Stimulated activated CD4-positive, alpha-beta T cell treated with anti-CD3 and anti-CD28 coated beads, Interleukin-4, amount 100 ng/mL, for 1 hour (primary cell): ENCODE measurements at regions not wholly inside any gene's neighbourhood (a gene's known extent, or its start where the extent isn't known, plus 50 kb on each side); places are given as distances from the start of the nearest gene placed in this dataset.
"Not testable (repeated sequence)": the region's sequence is repeated elsewhere in the genome, so short reads cannot be mapped to it uniquely, and the experiment has no call there.

Experiments
- DNase-seq: peaks from one replicate; pipeline ENCODE4 v3.0.0-alpha.2; 2020

DNA sequence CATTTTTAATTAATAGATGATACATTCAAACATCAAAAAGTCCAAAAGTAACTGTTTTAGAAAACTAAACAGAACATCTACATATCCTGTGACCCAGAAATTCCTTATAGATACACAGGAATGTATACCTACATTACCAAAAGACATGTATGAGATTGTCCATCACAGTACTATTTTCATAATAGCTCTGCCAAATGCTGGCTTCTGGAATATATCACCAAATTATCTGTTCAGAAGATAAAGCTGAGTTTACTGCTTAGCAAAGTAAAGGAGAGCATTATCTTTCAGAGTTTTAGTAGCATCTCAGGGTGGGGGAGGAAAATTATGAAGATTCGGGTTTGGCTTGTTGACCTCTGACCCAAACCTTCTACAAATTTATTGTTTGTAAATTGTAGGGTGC lies 368.9 kb upstream of the SLC7A11 start:
- no peak for DNase-seq

GRCh38 chr4:138609943-138610350 lies 367.8 kb upstream of the SLC7A11 start:
- no peak for DNase-seq

DNA sequence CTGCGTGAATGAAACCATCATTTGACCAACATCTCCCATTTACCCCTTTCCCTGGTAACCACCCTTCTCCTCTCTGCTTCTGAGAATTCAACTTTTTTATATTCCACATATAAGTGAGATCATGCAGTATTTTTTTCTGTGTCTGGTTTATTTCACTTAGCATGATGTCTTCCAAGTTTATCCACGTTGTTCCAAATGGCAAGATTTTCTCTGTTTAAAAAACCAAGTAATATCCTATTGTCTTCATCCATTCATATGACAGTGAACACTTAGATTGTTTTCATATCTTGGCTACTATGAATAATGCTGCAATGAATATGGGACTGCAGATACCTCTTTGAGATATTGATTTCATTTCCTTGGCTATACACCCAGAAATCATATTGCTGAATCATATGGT lies 362.4 kb upstream of the SLC7A11 start:
- no peak for DNase-seq

DNA sequence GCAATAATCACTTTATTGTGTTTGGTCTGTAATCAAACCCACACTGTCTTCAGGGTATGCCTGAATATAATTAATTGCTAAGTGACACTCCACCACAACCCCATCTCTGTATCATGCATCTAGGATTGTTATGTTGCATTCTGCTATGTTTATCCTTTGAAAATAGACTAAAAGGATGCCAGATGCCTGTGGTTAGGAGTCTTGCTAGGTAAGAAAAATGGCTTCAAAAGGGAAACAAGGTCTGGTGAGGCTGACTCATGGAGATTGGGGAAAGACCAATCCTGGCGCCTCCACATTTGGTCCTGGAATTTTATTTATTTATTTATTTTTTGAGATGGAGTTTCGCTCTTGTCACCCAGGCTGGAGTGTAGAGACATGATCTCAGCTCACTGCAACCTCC lies 360.5 kb upstream of the SLC7A11 start:
- DNase-seq: no peak

DNA sequence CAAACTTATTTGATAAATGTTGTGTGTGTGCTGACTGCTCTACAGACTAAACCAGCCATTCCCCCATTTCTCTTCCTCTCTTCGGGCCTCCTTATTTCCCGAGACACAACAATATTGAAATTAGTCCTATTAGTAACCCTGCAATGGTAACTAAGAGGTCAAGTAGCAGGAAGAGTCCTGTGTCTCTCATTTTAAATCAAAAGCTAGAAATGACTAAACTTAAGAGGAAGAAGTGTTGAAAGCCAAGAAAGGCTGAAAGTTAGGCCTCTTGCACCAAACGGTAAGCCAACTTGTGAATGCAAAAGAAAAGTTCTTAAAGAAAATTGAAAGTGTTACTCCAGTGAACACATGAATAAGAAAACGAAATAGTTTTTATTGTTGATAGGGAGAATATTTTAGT lies 357.8 kb upstream of the SLC7A11 start:
- no peak for DNase-seq

DNA sequence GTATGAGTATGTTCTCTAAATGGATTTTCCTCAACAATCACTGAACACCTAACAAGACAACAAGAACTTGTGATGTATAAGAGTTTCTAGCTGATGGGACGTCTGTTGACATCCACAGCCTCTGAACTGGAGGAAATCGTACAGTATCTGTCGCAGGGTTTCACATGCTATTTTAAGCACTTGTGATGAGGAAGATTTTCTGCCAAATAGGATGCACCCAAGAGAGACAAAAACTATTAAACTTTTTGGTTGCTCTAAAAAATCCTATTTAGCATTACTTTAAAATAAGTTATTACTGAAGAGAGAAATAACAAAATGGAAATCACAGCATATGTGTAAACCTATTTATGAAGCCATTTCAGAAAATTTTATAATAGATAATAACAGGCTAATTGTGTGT lies 356.1 kb upstream of the SLC7A11 start:
- DNase-seq: no peak

- DNase-seq: no peak
Observed at GRCh38 chr4:138596896-138597295, 354.7 kb upstream of the SLC7A11 start.

- DNase-seq: no peak
Observed at GRCh38 chr4:138595731-138596460, 353.7 kb upstream of the SLC7A11 start.

DNA sequence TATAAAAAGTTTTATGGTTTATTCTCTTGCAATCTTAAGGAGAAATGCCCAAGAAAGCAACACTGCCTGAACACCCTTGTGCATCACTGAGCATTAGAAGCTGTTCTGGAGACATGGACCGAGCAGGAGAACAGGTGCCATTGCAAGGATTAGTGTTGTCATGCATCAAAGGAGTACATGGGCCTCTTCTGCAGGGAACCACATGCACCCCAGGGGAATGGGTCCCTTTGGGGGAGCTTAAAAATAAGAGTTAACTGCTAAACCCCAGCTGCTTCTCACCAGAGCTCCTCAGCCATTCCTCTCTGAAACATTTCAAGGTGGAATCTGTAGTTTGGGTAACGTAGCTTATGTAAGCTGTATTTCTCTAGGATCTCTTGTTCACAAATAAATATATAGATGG lies 353.0 kb upstream of the SLC7A11 start:
- DNase-seq: no peak

- no peak for DNase-seq
Observed at GRCh38 chr4:138592796-138593195, 350.6 kb upstream of the SLC7A11 start.

- DNase-seq: no peak
Observed at GRCh38 chr4:138591808-138592207, 349.7 kb upstream of the SLC7A11 start.

DNA sequence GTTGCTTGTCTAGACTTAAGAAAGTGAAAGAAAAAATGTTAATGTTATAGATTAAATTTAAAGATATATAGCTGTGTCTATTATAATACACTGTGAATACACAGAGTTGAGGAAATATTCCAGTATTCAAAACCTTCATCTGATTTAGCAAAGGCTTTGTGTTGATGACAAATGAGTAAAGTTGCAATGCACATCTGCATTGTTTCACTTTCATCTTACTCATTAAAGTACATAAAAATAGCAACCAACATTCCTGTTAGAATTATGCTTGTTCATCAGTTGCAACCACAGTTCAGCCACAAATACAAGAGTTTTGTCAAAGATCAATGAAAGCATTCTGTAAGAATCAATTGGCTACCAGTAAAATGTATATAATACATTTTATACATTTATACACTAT lies 346.4 kb upstream of the SLC7A11 start:
- no peak for DNase-seq

DNA sequence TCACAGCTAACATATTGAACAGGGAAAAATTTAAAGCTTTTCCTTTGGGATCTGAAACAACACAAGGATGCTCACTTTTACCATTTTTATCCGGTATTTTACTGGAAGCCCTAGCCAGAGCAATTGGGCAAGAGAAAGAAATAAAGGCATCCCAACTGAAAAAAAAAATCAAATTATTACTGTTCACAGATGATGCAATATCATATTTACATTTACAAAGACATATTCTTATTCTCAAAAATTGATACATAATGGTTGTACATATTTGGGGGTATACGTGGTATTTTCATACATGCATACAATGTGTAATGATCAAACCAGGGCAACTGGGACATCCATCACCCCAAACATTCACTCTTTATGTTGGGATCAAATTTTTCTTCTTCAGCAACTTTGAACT lies 337.0 kb upstream of the SLC7A11 start:
- DNase-seq: no peak

GRCh38 chr4:138577826-138578225 lies 335.7 kb upstream of the SLC7A11 start:
- not testable (repeated sequence) for DNase-seq

- no peak for DNase-seq
Observed at GRCh38 chr4:138577145-138577544, 335.0 kb upstream of the SLC7A11 start.

- DNase-seq: no peak
Observed at GRCh38 chr4:138576684-138577083, 334.5 kb upstream of the SLC7A11 start.

GRCh38 chr4:138573246-138573645 lies 331.1 kb upstream of the SLC7A11 start:
- DNase-seq: no peak

- no peak for DNase-seq
Observed at GRCh38 chr4:138572007-138572406, 329.9 kb upstream of the SLC7A11 start.

DNA sequence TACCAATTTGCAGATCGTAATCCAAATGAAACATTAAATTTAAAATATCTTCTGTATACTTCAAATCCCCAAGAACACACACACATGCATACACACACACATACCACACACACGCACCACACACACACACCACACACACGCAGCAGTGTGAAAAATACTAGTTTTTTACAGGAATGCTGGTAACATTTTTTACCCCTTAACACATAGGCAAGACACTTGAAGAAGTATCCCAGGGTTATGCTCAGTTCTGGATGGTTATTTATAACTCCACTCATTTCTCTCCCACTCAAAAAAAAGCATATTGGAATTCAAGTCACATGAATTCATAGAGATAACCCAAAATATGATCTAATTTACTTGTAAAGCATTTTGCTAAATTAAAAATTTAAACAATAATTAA lies 325.5 kb upstream of the SLC7A11 start:
- DNase-seq: no peak

- no peak for DNase-seq
Observed at GRCh38 chr4:138565576-138565975, 323.4 kb upstream of the SLC7A11 start.

GRCh38 chr4:138562544-138562991 lies 320.4 kb upstream of the SLC7A11 start:
- DNase-seq: no peak

- no peak for DNase-seq
Observed at GRCh38 chr4:138561906-138562305, 319.8 kb upstream of the SLC7A11 start.

DNA sequence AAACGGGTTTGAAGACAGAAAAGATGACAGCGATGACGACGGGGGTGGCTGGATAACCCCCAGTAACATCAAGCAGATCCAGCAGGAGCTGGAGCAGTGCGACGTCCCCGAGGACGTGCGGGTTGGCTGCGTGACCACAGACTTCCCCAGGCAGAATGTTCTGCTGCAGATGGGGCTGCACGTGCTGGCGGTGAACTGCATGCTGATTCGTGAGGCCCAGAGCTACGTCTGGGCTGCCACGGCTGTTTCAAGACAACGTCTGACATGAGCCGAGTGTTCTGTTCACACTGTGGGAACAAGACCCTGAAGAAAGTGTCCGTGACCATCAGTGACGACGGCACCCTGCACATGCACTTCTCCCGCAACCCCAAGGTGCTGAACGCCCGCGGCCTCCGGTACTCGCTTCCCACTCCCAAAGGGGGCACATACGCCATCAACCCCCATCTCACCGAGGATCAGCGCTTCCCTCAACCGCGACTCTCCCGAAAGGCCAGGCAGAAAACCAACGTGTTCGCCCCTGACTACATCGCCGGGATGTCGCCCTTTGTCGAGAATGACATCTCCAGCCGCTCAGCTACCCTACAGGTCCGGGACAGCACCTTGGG lies 319.2 kb upstream of the SLC7A11 start:
- DNase-seq: no peak

DNA sequence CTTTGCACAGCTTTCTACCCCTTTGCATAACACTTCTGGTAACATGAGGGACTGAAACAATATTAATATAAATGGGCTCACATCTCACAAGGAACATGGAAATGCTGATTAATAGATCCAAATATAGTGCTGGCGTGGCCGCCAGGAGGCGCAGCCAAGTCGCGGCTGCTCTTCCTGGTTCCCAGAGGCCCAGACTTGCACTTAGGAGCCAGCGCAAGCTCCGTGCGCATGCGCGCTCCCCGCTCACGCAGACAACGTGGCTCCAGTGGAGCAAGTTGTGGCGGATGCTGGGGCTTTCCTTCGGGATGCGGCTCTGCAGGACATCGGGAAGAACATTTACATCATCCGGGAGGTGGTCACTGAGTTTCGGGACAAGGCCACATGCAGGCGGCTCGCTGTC lies 318.3 kb upstream of the SLC7A11 start:
- DNase-seq: no peak

- no peak for DNase-seq
Observed at GRCh38 chr4:138558886-138559285, 316.7 kb upstream of the SLC7A11 start.
